ENCODE measurements at regions not wholly inside any gene's neighbourhood (a gene's known extent, or its start where the extent isn't known, plus 50 kb on each side); places are given as distances from the start of the nearest gene placed in this dataset.

GRCh38 chr13:84847107-84847506, 952.1 kb downstream of the SLITRK6 start:
- TF ChIP-seq CTCF (IDR thresholded peaks at IDR 0.05) (no peak), POLR2A (IDR thresholded peaks at IDR 0.05) (no peak), EP300 (IDR thresholded peaks at IDR 0.05) (no peak)
